GM18517 (cell line): ENCODE measurements at regions not wholly inside any gene's neighbourhood (a gene's known extent, or its start where the extent isn't known, plus 50 kb on each side); places are given as distances from the start of the nearest gene placed in this dataset.
"Not testable (repeated sequence)": the region's sequence is repeated elsewhere in the genome, so short reads cannot be mapped to it uniquely, and the experiment has no call there.

ENCODE experiments used
- ATAC-seq: cut with Tn5 transposase; IDR thresholded peaks from one replicate; pipeline ENCODE4 v1.9.1; 2021; ENCODE audit warnings: mild to moderate bottlenecking, moderate library complexity; ENCODE audit not compliant: unreplicated experiment

- no peak for ATAC-seq
Measured at GRCh38 chr3:4897765-4898453, 81.3 kb upstream of the BHLHE40 start.

DNA sequence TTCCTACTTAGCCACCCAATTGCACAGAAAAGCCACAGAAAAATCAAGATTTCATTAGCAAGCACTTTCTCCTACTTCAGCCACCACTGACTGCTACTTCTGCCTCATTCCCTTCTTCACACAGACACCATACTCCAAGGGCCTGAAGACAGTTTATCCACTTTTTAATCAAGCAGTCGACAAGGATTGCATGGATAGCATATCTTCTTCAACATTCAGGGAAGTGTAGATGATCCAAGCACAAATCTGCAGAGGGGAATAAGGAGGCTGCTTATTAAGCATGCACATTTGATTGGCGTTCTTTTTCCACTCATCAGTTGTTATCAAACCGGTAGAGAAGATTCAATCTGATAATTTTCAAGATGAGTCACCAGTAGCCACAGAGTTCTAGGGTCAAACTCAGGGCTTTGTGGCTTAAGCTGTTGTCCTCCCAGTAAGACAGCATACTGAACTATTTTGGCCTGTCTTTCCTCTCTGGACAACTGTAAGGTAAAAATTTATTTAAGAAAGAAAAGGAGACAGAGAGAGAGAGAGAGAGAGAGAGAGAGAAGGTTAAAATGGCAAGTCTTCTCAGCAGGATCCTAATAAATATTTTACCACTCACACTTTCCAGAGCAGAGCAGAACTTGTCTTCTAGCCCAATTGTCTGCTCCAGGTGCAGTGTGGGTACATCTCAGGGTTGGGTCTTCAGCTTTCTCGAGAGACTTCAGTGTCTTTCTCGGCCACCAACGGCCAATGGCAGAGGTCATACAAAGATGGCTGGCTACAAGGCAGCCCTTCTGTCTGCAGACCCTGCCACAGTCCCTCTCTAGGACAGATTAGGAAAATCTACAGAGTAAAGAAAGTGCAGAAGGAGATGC, 80.6 kb upstream of the BHLHE40 start:
- ATAC-seq: peak; percentile 98

GRCh38 chr3:4899710-4900109, 79.5 kb upstream of the BHLHE40 start:
- ATAC-seq: no peak

DNA sequence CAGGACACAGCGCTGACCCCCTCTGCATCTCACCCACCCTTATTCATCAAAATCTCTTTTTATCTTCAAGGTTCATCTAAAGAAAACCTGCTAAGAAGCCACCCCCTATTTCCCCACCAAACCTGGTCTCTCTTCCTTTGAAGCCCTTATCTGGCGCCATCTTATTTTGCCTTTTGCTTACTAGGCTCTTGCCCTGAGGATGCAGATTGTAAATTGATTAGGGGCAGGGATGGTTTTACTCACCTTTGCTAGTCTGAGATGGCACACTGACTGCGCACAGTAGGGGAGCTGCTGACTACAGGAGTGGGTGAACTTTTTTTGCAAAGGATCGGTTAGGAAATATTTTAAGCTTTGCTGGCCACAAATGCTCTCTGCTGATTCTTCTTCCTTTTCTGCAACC, 78.9 kb upstream of the BHLHE40 start:
- no peak for ATAC-seq

DNA sequence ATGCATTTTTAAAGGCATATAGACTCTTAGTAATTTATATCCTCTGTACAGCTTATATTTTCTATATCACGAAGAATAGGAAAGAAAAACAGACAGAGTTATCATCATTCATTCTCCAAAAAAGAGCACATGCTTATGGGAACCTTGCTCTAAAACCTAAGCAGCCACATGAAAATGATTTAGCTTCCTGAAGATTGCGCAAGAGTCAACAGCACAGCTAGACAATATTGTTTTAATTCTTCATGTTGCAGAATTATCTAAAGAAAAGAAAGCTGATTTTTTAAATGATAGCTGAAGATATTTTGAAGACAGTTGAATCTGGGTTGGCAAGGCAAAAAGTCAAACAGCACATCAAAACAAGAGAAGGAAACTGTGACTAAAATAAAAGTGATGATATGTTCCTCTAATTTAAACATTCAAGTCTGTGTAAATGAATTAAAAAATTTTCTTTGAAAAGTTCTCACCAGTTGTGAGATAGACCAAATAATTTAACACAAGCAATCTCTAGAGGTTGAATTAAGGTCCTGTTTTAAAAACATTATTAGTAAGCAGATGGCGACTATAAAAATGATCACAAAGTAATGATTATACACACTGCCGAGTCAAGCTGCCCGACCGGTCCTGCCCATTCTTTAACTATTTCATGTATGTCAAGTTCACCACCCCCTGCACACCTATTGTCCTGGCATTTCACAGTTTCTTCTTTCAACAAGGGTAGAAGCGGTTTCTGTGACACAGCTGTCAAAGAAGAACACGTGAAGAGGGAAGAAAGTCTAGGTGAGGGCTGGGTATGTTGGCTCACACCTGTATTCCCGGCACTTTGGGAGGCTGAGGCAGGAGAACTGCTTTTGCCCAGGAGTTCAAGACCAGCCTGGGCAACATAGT, 74.2 kb upstream of the BHLHE40 start:
- ATAC-seq: no peak

DNA sequence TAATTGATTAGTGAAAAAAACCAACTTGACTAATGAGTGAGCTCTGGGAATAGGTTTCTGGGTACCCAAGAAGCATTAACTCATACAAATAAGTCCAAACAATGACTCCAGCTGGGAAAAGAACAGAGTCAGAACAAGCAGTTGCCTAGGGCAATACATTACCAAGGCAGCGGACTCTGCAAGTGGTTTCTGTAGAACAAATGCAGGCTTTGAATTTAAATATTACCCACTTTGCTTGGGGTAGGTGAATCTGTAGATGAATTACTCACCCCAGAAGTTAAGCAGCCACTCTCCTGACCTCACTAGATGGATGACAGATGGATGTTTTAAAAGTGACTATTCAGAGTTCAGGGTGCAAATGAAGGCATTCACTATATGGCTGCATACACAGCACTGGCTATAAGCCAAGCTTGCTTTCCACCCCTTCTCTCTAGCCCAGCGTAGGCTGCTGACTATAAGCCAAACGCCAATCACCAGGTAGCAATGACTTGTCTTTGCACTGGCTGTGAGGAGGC, 73.1 kb upstream of the BHLHE40 start:
- no peak for ATAC-seq

GRCh38 chr3:4907050-4907449, 72.2 kb upstream of the BHLHE40 start:
- no peak for ATAC-seq

DNA sequence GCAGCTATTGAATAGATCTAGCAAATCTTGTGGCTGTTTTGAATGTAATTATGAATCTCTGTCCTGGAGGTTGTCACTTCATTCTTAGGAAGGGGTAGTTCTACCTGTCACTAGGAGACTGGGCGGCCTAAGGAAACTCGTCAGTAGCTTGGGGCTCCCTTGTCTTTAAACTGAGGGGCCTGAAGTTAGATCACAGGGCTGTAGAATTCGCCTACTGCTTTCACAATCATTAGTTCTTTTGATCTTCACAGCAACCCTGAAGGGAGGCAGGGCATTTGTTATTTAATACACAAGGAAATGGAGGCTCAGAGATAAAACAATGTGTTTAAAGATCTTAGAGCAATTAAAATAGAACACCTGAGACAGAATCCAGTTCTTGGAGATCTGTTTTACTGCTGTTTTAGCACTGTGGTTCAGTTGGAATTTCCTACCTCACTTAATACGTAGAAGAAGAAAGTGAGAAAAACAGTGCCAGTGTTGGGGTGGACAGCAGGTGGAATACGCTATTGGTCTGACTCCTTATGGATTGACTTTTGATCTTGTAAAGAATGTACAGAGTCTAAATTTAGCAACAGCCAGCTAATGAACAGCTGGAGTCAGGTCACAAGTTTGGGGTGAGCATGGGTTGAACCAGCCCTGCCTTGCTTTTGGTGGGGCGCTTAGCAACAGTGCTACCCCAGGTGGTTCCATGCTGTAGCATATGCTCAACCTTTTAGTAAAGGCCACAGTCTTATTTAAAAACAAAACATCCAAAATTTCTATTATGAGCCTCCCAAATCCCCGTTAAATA, 71.4 kb upstream of the BHLHE40 start:
- no peak for ATAC-seq

DNA sequence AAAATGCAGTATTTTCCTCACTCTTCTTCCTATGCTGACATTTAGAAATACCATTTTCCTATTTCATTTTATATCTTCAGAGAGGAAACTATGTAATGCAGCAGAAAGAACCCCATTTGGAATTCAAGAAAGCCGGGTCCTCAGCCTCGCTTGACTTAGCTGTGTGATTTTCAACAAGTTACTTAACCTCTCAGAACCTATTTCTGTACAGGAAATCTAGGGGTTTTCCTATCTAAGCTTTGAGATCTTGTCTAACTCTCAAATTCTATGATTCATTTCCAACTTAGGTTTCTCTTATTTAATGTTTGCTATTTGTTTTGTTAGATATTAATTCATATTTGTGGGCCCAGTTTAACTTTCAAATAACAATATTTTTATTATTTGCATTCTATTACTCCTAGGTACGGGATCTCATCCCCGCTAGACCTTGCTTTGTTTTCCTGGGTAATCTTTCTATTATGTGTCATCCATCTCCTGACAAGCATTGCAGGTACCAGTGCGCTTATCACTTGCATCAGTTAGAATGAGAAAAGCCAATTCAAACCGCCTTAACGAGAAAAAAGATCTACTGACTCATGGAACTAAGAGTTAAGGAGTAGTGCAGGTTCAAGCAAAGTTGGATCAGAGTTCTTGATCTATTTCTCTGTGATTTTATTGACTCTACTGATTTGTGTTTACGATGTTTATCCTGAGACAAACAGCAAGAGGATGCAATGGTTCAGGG, 70.6 kb upstream of the BHLHE40 start:
- ATAC-seq: no peak

DNA sequence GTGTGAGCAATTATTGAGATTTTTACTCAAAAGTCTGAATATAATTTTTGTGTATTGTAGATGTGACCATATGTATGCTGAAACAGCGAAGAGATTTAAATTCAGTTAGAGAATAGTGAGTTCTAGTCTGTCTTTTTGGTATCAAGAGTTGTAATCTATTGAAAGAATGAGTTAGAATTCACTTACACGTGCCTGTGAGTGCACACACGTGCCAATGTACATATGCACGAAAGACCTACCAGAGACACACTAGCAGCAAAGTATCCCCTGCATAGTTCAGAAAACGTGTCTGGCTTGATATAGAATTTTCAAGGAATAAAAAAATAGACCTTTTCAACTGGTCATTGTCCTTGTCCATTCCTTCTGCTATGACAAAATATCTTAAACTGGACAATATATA, 64.8 kb upstream of the BHLHE40 start:
- no peak for ATAC-seq

GRCh38 chr3:4921589-4921988, 57.6 kb upstream of the BHLHE40 start:
- ATAC-seq: not testable (repeated sequence)

DNA sequence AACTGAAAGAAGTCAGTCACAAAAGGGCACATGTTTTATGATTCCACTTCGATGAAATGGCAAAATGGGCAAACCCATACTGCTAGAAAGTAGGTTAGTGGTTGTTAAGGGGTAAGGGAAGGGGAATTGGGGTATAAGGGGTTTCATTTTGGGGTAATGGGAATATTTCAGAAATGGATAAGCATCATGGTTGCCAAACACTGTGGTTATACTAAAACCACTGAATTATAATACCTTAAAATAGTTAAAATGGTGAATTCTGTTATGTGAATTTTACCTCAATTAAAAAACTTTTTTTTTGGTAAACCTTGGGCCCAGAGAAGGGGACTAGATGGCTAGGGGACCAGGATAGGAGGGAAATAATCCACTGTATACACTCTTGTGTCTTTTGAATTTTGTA, 52.3 kb upstream of the BHLHE40 start:
- ATAC-seq: no peak

DNA sequence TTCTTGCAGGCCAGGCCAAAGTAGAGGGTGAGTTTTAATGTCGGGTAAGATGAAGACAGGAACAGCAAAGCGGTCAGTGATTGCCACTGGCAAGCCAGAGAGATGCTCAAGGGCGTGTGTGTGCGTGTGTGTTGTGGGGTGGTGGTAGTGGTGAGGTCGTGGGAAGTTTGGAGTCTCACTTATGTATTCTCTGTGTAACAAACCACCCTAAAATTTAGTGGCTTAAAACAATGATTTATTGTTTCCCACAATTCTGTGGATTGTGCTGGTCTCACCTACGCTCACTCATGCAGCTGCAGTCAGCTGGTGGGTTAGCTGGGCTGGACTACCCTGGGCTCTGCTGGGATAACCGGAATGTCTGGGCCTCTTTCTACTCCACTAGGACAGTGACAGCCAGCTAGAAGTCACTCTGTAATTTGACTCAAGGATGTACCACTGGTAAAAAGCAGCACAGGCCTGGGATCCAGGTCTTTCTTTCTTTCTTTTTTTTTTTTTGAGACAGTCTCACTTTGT, 50.9 kb upstream of the BHLHE40 start:
- ATAC-seq: no peak
